ENCODE measurements at regions not wholly inside any gene's neighbourhood (a gene's known extent, or its start where the extent isn't known, plus 50 kb on each side); places are given as distances from the start of the nearest gene placed in this dataset.

GRCh38 chr6:137413482-137413881 lies 80.7 kb downstream of the OLIG3 start:
- no peak for DNase-seq (ENCODE audit: low read depth, low spot score)
- no peak overlapping the region for H3K4me3 ChIP-seq (ENCODE audit: low read depth, low read length)
- TF ChIP-seq CTCF (IDR thresholded peaks at IDR 0.05; ENCODE audit: low read depth, low read length) = no peak
- in situ Hi-C loops (cut with HindIII; ENCODE audit: low sequenced_read_pairs) = no loop called here

DNA sequence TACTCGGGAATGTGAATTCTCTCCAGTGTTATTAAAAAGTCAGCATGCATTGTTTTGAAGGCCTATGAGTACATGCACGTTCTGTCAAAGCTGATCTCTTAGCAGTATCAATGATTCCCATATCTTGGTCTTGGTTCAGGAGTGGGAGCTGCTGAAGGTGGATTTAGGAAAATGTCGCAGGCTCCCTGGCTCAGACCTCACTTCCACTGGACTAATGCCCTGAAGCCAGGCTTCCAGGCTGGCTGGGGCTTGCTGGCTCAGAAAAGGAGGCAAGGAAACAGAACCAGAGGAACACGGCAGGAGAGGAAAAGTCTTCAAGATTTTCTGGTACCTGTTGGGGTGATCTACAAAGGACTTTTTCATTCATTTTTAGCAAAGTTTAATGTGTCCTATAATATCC lies 81.6 kb downstream of the OLIG3 start:
- no peak for DNase-seq (ENCODE audit: low read depth, low spot score)
- no peak for TF ChIP-seq CTCF (IDR thresholded peaks at IDR 0.05; ENCODE audit: low read depth, low read length)
- H3K4me3 ChIP-seq (ENCODE audit: low read depth, low read length) = no peak overlapping the region
- in situ Hi-C loops (cut with HindIII; ENCODE audit: low sequenced_read_pairs) = no loop called here

GRCh38 chr6:137409266-137409777 lies 84.9 kb downstream of the OLIG3 start:
- no peak for TF ChIP-seq CTCF (IDR thresholded peaks at IDR 0.05; ENCODE audit: low read depth, low read length)
- no peak for DNase-seq (ENCODE audit: low read depth, low spot score)
- in situ Hi-C loops (cut with HindIII; ENCODE audit: low sequenced_read_pairs) = no loop called here
- no peak overlapping the region for H3K4me3 ChIP-seq (ENCODE audit: low read depth, low read length)

DNA sequence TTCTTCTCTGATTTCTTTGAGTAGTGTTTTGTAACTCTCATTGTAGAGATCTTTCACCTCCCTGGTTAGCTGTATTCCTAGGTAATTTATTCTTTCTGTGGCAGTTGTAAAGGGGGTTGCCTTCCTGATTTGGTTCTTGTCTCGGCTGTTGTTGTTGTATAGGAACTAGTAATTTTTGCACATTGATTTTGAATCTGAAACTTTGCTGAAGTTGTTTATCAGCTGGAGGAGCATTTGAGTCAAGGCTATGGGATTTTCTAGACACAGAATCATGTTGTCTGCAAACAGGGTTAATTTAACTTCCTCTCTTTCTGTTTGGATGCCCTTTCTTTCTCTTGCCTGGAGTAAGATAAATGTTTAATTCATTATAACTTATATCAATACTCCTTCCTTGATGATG lies 86.4 kb downstream of the OLIG3 start:
- no peak for TF ChIP-seq CTCF (IDR thresholded peaks at IDR 0.05; ENCODE audit: low read depth, low read length)
- no peak for DNase-seq (ENCODE audit: low read depth, low spot score)
- H3K4me3 ChIP-seq (ENCODE audit: low read depth, low read length) = no peak overlapping the region

DNA sequence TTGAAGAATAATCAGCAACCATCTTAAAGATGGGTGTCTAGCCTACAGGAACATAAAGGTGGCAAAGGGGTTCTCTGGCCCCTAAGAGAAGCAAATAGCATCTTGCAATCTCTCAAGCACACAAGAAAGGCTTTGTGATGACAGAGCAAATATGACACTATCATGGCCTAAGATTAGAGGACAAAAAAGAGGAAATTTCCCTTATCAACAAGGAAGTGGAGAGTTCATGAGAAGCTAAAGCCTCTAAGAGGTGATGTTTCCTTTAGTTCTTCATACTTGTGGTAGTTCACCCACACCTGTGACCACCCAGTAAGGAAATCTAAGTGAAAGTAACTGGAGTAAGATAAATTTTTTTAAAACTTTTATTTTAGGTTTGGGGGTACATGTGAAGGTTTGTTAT lies 88.4 kb downstream of the OLIG3 start:
- no peak overlapping the region for H3K4me3 ChIP-seq (ENCODE audit: low read depth, low read length)
- in situ Hi-C loops (cut with HindIII; ENCODE audit: low sequenced_read_pairs) = no loop called here
- DNase-seq (ENCODE audit: low read depth, low spot score) = no peak
- TF ChIP-seq CTCF (IDR thresholded peaks at IDR 0.05; ENCODE audit: low read depth, low read length) = no peak

More for the DNA sequence above, 86.4 kb downstream of the OLIG3 start:
- in situ Hi-C loops (cut with HindIII; ENCODE audit: low sequenced_read_pairs) = no loop called here

- no peak overlapping the region for H3K4me3 ChIP-seq (ENCODE audit: low read depth, low read length)
- DNase-seq (ENCODE audit: low read depth, low spot score) = no peak
- in situ Hi-C loops (cut with HindIII; ENCODE audit: low sequenced_read_pairs) = no loop called here
- no peak for TF ChIP-seq CTCF (IDR thresholded peaks at IDR 0.05; ENCODE audit: low read depth, low read length)
Observed at GRCh38 chr6:137403855-137404254, 90.3 kb downstream of the OLIG3 start.

- TF ChIP-seq CTCF (IDR thresholded peaks at IDR 0.05; ENCODE audit: low read depth, low read length) = no peak
Observed at GRCh38 chr6:137403443-137403842, 90.8 kb downstream of the OLIG3 start.

More at GRCh38 chr6:137403443-137403842, 90.8 kb downstream of the OLIG3 start:
- no peak overlapping the region for H3K4me3 ChIP-seq (ENCODE audit: low read depth, low read length)
- DNase-seq (ENCODE audit: low read depth, low spot score) = no peak
- in situ Hi-C loops (cut with HindIII; ENCODE audit: low sequenced_read_pairs) = no loop called here

Measured in astrocyte of the spinal cord (primary cell).